GM23248 (cell line): ENCODE measurements at regions not wholly inside any gene's neighbourhood (a gene's known extent, or its start where the extent isn't known, plus 50 kb on each side); places are given as distances from the start of the nearest gene placed in this dataset.

Experiments
- DNase-seq: peaks from one replicate; pipeline ENCODE4 v3.0.0-alpha.2; 2015
- H2AFZ ChIP-seq: fragments of 200-600 bp; sonication (generic); 2 replicates; pipeline ENCODE4 v1.6.1; 2016; ENCODE audit warnings: antibody characterized with exemption
- H3F3A ChIP-seq: fragments of 200-600 bp; sonication (generic); 2 replicates; pipeline ENCODE4 v1.6.1; 2016; ENCODE audit warnings: mild to moderate bottlenecking, antibody characterized with exemption, mixed run types; ENCODE audit not compliant: insufficient read depth
- H3K27ac ChIP-seq: fragments of 200-600 bp; sonication (generic); 2 replicates; pipeline ENCODE4 v1.5.1; 2016; ENCODE audit warnings: mild to moderate bottlenecking
- H3K27me3 ChIP-seq: fragments of 200-600 bp; sonication (generic); replicated peaks from 2 replicates; pipeline ENCODE4 v1.6.1; 2016; ENCODE audit warnings: mild to moderate bottlenecking; ENCODE audit not compliant: insufficient read depth
- H3K36me3 ChIP-seq: fragments of 200-600 bp; sonication (generic); 2 replicates; pipeline ENCODE4 v1.6.1; 2016; ENCODE audit warnings: low read depth, mild to moderate bottlenecking
- H3K4me1 ChIP-seq: fragments of 200-600 bp; sonication (generic); 2 replicates; pipeline ENCODE4 v1.6.1; 2016; ENCODE audit warnings: mild to moderate bottlenecking; ENCODE audit not compliant: insufficient read depth
- H3K4me2 ChIP-seq: fragments of 200-600 bp; sonication (generic); one replicate; pipeline ENCODE4 v1.6.1; 2016; ENCODE audit warnings: mild to moderate bottlenecking; ENCODE audit not compliant: unreplicated experiment
- H3K4me3 ChIP-seq: fragments of 200-600 bp; sonication (generic); 2 replicates; pipeline ENCODE4 v1.5.1; 2016; ENCODE audit warnings: mild to moderate bottlenecking
- H3K79me2 ChIP-seq: fragments of 200-600 bp; sonication (generic); 2 replicates; pipeline ENCODE4 v1.6.1; 2016; ENCODE audit warnings: mild to moderate bottlenecking; ENCODE audit not compliant: insufficient read depth
- H3K9ac ChIP-seq: fragments of 200-600 bp; sonication (generic); 2 replicates; pipeline ENCODE4 v1.6.1; 2016; ENCODE audit warnings: mild to moderate bottlenecking
- H3K9me2 ChIP-seq: fragments of 200-600 bp; sonication (generic); 2 replicates; pipeline ENCODE4 v1.6.1; 2016; ENCODE audit warnings: mixed run types, mild to moderate bottlenecking, moderate library complexity; ENCODE audit not compliant: insufficient read depth
- H3K9me3 ChIP-seq: fragments of 200-600 bp; sonication (generic); one replicate; pipeline ENCODE4 v1.6.1; 2017; ENCODE audit warnings: low read depth
- H4K20me1 ChIP-seq: fragments of 200-600 bp; sonication (generic); 2 replicates; pipeline ENCODE4 v1.6.0; 2016; ENCODE audit not compliant: insufficient read depth
- EZH2 ChIP-seq: fragments of 200-600 bp; sonication (generic); IDR thresholded peaks from 2 replicates; pipeline ENCODE4 v1.6.1; 2018; ENCODE audit warnings: antibody characterized with exemption, mild to moderate bottlenecking; ENCODE audit not compliant: insufficient read depth, poor library complexity, severe bottlenecking
- EZH2phosphoT487 ChIP-seq: fragments of 200-600 bp; sonication (generic); IDR thresholded peaks from 2 replicates; pipeline ENCODE4 v1.6.1; 2018; ENCODE audit warnings: antibody characterized with exemption, moderate library complexity, mild to moderate bottlenecking, low read depth; ENCODE audit not compliant: insufficient read depth
- WGBS, 2 experiments: methylation state at CpG; one replicate each; pipeline ENCODE4 v1.1.6; 2015 to 2017; ENCODE audit warnings: low lambda C conversion rate in 2 of 2, low coverage in 1 of 2; ENCODE audit errors: missing lambda C conversion rate in 2 of 2; 5-methylcytosine and 5-hydroxymethylcytosine counted together
- in situ Hi-C: fragments of 300-500 bp; cut with MboI; formaldehyde crosslinking; loops from 2 replicates; pipeline ENCODE4 v1.15.0; 2020

DNA sequence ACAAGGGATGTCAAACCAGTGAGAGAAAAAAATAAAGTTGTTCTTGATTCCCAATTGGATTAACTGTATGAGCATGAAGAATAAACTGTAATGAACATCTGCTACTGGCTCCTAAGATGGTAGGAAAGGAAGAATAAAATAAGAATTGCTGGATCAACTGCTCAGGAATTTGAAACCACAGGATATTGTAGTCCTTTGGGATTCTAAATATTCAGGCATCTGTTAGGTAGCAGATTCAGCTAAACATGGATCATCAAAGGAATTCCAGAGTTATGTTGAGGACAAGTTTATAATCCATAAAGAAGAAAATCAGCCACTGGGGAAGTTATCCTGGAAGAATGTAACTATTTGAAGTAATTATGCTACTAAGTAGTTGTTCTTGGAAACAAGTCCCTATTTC lies 65.8 kb downstream of the ISL1 start:
- Histone ChIP-seq H3K4me2 (no peak overlapping the region), H3F3A (no peaks in the 10 kb centered on the region), H3K36me3 (no peaks in the 10 kb centered on the region), H4K20me1 (no peaks in the 10 kb centered on the region), H2AFZ (no peak overlapping the region), H3K27ac (no peak overlapping the region), H3K9me3 (no peaks in the 10 kb centered on the region), H3K4me3 (no peak overlapping the region), H3K9ac (no peak overlapping the region), H3K27me3 (no peaks in the 10 kb centered on the region), H3K79me2 (no peaks in the 10 kb centered on the region), H3K4me1 (no peaks in the 10 kb centered on the region), H3K9me2 (no peaks in the 10 kb centered on the region)
- DNase-seq: no peak
- in situ Hi-C loops: no loop called here
- TF ChIP-seq EZH2: no peak
- no peak for TF ChIP-seq EZH2phosphoT487

DNA sequence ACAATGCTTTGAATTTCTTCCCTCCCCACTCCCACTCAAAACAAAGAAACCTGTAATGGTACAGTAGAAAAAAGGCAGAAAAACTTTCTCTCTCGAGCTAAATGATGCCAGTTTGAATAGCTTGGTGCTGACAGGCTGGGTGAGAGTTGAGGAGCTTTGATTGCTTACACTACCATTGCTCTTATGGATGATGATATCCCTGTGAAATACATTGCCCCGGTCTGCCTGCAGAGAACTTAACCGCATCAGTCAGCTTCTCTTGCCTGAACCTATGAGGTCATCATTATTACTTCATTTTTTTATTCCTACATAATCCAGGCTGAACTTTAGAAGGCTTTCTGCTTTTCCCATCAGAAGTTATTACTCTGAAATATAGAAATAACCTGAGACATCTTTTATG lies 69.3 kb downstream of the ISL1 start:
- 52 to 57% methylated on average over 3 of the region's 3 CpGs for WGBS, 2 experiments
- no peaks in the 10 kb centered on the region for H3K27me3 ChIP-seq
- no peak for TF ChIP-seq EZH2phosphoT487
- no peak for TF ChIP-seq EZH2
- H3K36me3 ChIP-seq: no peaks in the 10 kb centered on the region
- H3K9me3 ChIP-seq: no peaks in the 10 kb centered on the region
- no peak overlapping the region for H3K27ac ChIP-seq
- no peaks in the 10 kb centered on the region for H4K20me1 ChIP-seq
- no peak overlapping the region for H3K4me2 ChIP-seq
- H3F3A ChIP-seq: no peaks in the 10 kb centered on the region
- H3K9me2 ChIP-seq: no peaks in the 10 kb centered on the region
- H3K4me1 ChIP-seq: no peaks in the 10 kb centered on the region
- no peak for DNase-seq
- H3K9ac ChIP-seq: no peak overlapping the region
- H2AFZ ChIP-seq: no peak overlapping the region
- in situ Hi-C loops: no loop called here
- no peaks in the 10 kb centered on the region for H3K79me2 ChIP-seq
- no peak overlapping the region for H3K4me3 ChIP-seq

DNA sequence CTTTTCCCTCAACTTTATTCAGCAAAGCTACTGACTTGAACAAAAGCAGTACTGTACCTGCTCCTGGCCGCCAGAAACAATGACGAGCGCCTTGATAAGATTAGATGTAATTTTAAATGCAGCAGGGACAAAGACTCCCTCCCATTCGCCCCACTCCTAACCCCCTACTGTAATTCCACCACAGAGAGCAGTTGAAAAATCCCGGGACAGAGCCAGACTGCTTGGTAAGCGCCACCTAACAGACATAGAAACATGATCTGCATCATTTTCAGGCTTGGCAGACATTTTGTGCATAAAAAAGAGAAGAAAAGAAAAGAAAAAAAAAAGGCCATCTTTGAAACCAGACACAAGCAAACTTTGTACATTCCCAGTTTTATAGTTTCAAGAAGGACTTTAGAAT lies 81.9 kb downstream of the ISL1 start:
- Histone ChIP-seq H3K4me2 (no peak overlapping the region), H3K9me2 (no peaks in the 10 kb centered on the region), H3K79me2 (no peaks in the 10 kb centered on the region), H3F3A (no peaks in the 10 kb centered on the region), H4K20me1 (no peaks in the 10 kb centered on the region), H3K27me3 (no peaks in the 10 kb centered on the region), H2AFZ (peak overlapping the region; percentile 42), H3K27ac (no peak overlapping the region), H3K9me3 (no peaks in the 10 kb centered on the region), H3K4me1 (no peaks in the 10 kb centered on the region), H3K9ac (no peak overlapping the region), H3K36me3 (no peaks in the 10 kb centered on the region), H3K4me3 (no peak overlapping the region)
- DNase-seq: no peak
- TF ChIP-seq EZH2 (no peak), EZH2phosphoT487 (no peak)
- in situ Hi-C loops: no loop called here
- WGBS, 2 experiments: 8 to 12% methylated on average over 6 of the region's 6 CpGs

DNA sequence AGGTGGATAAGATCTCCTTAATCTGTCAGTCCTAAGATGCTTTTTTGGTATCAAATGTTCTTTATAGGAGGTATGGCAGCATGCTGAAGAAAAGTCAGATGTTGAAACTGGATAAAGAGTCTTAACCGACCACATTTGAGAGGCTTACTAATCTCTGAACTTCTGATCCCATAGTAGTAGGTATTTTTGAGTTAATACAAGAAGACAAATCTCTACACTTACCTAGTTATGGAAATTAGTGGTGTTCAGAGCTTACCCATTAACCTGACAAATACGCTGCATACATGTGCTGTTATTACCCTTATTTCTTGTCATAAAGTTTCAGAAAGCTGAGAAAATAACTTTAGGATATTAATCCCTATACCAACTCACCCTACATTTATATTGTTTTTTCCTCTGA lies 83.0 kb downstream of the ISL1 start:
- Histone ChIP-seq H4K20me1 (no peaks in the 10 kb centered on the region), H3K36me3 (no peaks in the 10 kb centered on the region), H3F3A (no peaks in the 10 kb centered on the region), H3K9ac (no peak overlapping the region), H3K4me1 (no peaks in the 10 kb centered on the region), H3K9me3 (no peaks in the 10 kb centered on the region), H3K79me2 (no peaks in the 10 kb centered on the region), H2AFZ (no peak overlapping the region), H3K9me2 (no peaks in the 10 kb centered on the region), H3K4me3 (no peak overlapping the region), H3K27ac (no peak overlapping the region), H3K4me2 (no peak overlapping the region), H3K27me3 (no peaks in the 10 kb centered on the region)
- no peak for DNase-seq
- in situ Hi-C loops: no loop called here
- TF ChIP-seq EZH2 (no peak), EZH2phosphoT487 (no peak)
- WGBS, 2 experiments: 29 to 31% methylated on average over 2 of the region's 2 CpGs

DNA sequence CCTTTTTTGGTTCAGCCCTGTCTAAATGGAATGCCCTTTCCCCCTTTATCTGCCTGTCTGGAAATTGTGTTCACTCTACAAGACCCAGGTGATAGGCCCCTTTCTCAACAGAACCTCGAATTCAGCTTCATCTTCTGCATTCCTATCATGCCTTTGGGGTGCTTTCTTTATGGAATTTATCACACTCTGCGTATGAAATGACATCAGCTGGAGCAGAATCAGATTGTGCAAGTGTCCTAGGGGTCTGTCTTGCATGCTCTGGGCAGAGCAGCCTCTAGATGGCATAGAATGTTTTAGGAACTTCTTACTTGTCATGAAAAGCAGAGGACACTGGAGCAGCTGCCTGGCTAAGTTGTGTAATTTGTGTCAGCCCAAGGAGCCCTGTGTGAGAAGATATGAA lies 84.9 kb downstream of the ISL1 start:
- Histone ChIP-seq H3K9me3 (no peaks in the 10 kb centered on the region), H3K4me3 (no peak overlapping the region), H2AFZ (no peak overlapping the region), H3K27ac (no peak overlapping the region), H3F3A (no peaks in the 10 kb centered on the region), H3K79me2 (no peaks in the 10 kb centered on the region), H3K27me3 (no peaks in the 10 kb centered on the region), H4K20me1 (no peaks in the 10 kb centered on the region), H3K9me2 (no peaks in the 10 kb centered on the region), H3K9ac (no peak overlapping the region), H3K4me2 (no peak overlapping the region), H3K4me1 (no peaks in the 10 kb centered on the region), H3K36me3 (no peaks in the 10 kb centered on the region)
- TF ChIP-seq EZH2phosphoT487: no peak
- DNase-seq: no peak
- WGBS, 2 experiments: 0% methylated on average over 2 of the region's 2 CpGs
- in situ Hi-C loops: no loop called here
